ENCODE measurements at regions not wholly inside any gene's neighbourhood (a gene's known extent, or its start where the extent isn't known, plus 50 kb on each side); places are given as distances from the start of the nearest gene placed in this dataset.

- TF ChIP-seq, protein P1, sequence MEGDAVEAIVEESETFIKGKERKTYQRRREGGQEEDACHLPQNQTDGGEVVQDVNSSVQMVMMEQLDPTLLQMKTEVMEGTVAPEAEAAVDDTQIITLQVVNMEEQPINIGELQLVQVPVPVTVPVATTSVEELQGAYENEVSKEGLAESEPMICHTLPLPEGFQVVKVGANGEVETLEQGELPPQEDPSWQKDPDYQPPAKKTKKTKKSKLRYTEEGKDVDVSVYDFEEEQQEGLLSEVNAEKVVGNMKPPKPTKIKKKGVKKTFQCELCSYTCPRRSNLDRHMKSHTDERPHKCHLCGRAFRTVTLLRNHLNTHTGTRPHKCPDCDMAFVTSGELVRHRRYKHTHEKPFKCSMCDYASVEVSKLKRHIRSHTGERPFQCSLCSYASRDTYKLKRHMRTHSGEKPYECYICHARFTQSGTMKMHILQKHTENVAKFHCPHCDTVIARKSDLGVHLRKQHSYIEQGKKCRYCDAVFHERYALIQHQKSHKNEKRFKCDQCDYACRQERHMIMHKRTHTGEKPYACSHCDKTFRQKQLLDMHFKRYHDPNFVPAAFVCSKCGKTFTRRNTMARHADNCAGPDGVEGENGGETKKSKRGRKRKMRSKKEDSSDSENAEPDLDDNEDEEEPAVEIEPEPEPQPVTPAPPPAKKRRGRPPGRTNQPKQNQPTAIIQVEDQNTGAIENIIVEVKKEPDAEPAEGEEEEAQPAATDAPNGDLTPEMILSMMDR (IDR thresholded peaks at IDR 0.05) = no peak
- no peak for TF ChIP-seq POLR2A (IDR thresholded peaks at IDR 0.05)
Measured at GRCh38 chr4:115485402-115485801, 372.0 kb upstream of the NDST4 start.

Measured in lower leg skin (tissue), 3 donors.